HUES48 (cell line): ENCODE measurements at regions not wholly inside any gene's neighbourhood (a gene's known extent, or its start where the extent isn't known, plus 50 kb on each side); places are given as distances from the start of the nearest gene placed in this dataset.

Experiments used
- H3K27ac ChIP-seq: one replicate; pipeline ENCODE4 v1.7.0; 2013; ENCODE audit warnings: low read depth, low read length, inconsistent platforms
- H3K27me3 ChIP-seq: 2 replicates; pipeline ENCODE4 v1.6.1; 2013; ENCODE audit warnings: mild to moderate bottlenecking, low read length; ENCODE audit not compliant: control insufficient read depth, insufficient read depth
- H3K36me3 ChIP-seq: 2 replicates; pipeline ENCODE4 v1.6.1; 2013; ENCODE audit warnings: low read length; ENCODE audit not compliant: control insufficient read depth, insufficient read depth
- H3K4me1 ChIP-seq: 2 replicates; pipeline ENCODE4 v1.6.1; 2013; ENCODE audit warnings: mild to moderate bottlenecking, low read length; ENCODE audit not compliant: control insufficient read depth, insufficient read depth
- H3K4me3 ChIP-seq: 2 replicates; pipeline ENCODE4 v1.5.1; 2013; ENCODE audit warnings: mild to moderate bottlenecking, low read depth, low read length
- H3K9ac ChIP-seq: 2 replicates; pipeline ENCODE4 v1.6.1; 2013; ENCODE audit warnings: mild to moderate bottlenecking, low read depth, low read length, moderate library complexity
- H3K9me3 ChIP-seq: 2 replicates; pipeline ENCODE4 v1.6.1; 2013; ENCODE audit warnings: low read length; ENCODE audit not compliant: control insufficient read depth, insufficient read depth

DNA sequence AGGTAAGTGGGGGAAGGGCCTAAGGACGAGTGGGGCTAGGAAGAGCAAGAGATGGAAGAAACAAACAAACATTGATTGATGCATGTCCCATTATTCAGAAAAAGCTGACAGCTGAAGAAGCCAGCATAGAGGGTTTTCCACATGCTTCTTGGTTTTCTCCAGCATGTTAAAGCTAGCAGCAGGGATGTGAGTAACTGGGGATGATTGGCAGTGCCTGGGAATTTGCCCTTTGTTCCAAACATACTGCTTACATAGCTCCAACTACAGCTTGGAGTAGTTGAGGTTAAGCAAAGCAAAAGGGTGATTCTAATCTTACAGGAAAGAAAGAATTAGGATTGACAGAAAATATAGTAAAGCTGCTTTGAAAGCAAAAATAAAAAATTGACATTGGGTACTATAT lies 68.0 kb upstream of the IFNG-AS1 start:
- Histone ChIP-seq H3K9ac (no peak overlapping the region), H3K4me1 (peaks cover 34% of the 10 kb centered on the region), H3K36me3 (no peaks in the 10 kb centered on the region), H3K27me3 (no peaks in the 10 kb centered on the region), H3K4me3 (no peak overlapping the region), H3K9me3 (no peaks in the 10 kb centered on the region), H3K27ac (no peak overlapping the region)

DNA sequence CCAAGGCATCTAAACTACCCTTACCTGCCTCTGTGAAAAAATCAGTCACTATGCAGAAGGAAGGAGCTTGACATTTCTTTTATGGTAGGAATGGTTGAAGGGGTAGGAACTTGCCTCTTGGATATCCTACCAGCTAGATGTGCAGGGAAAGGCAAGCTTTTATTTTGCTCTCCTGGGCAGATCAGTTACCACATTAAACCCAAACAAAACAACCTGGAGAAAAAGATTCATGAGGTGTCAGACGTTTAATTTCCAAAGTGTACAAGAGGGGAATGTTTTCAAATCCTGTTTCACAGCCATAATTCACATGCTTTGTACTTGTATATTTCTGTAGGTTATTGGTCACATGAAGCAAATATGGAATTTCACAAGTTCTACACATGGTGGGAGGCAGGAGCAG lies 67.0 kb upstream of the IFNG-AS1 start:
- no peaks in the 10 kb centered on the region for H3K9me3 ChIP-seq
- no peak overlapping the region for H3K4me3 ChIP-seq
- H3K4me1 ChIP-seq = peaks cover 25% of the 10 kb centered on the region
- H3K27ac ChIP-seq = no peak overlapping the region
- H3K9ac ChIP-seq = no peak overlapping the region
- no peaks in the 10 kb centered on the region for H3K27me3 ChIP-seq
- H3K36me3 ChIP-seq = no peaks in the 10 kb centered on the region

DNA sequence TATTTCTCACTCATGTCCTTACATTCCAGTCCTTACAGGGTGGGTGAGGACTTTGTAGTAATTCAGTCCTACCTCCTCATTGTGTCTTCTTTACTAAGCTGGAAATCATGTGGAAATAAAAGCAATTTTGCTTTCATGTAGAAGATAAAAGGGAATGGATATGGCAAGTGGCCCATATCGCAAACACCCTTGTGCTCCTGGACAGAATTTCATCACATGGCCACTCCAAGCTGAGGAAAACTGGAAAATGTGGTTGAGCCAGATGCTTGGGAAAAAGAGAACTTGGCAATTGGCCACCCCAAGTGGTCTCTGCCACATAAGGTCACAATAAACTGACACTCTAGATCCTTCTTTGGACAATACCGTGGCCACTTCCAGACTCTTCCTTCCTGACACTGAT lies 64.2 kb upstream of the IFNG-AS1 start:
- Histone ChIP-seq H3K9ac (no peak overlapping the region), H3K4me3 (no peak overlapping the region), H3K36me3 (no peaks in the 10 kb centered on the region), H3K4me1 (peaks cover 14% of the 10 kb centered on the region), H3K27me3 (no peaks in the 10 kb centered on the region), H3K9me3 (no peaks in the 10 kb centered on the region), H3K27ac (no peak overlapping the region)

DNA sequence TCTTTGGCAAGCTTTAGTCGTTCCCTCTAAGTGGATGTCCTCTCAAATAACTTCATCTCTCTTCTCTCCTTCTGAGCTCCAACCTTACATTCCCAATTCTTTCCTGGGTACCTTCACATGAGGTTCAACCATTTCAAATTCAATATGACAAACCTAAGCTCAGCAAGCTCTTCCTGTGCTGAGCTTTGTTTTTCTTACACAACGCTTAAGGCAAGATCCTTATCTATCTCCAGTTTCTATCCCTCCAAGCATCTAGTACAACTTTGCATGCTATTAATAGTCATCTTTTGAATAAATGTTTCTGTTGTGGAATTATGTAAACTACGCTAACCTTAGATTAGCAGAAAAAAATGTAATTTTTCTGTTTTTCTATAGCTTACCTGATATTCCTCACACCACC lies 63.7 kb upstream of the IFNG-AS1 start:
- Histone ChIP-seq H3K4me1 (peaks cover 9% of the 10 kb centered on the region), H3K9me3 (no peaks in the 10 kb centered on the region), H3K4me3 (no peak overlapping the region), H3K27ac (no peak overlapping the region), H3K27me3 (no peaks in the 10 kb centered on the region), H3K9ac (no peak overlapping the region), H3K36me3 (no peaks in the 10 kb centered on the region)

DNA sequence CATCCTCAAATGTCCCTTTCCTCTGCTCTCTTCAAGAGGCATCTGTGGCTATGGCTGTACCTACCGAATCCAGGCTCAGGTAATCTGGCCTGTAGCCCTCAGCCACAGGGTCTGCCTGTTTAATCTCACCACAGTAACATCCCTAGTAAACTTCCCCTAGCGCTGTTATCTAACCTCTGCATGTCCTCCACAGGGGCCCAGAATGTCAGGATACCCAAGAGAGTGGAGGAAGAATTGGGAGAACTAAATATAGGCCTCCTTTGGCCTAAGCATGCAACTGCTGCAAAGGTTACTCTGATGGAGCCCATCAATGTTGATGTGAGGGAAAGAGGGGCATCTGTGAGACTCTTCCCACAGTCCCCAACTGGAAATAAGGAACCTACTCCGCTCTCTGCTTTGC lies 63.2 kb upstream of the IFNG-AS1 start:
- Histone ChIP-seq H3K27ac (no peak overlapping the region), H3K36me3 (no peaks in the 10 kb centered on the region), H3K4me1 (peaks cover 4% of the 10 kb centered on the region), H3K9me3 (no peaks in the 10 kb centered on the region), H3K9ac (no peak overlapping the region), H3K4me3 (no peak overlapping the region), H3K27me3 (no peaks in the 10 kb centered on the region)

DNA sequence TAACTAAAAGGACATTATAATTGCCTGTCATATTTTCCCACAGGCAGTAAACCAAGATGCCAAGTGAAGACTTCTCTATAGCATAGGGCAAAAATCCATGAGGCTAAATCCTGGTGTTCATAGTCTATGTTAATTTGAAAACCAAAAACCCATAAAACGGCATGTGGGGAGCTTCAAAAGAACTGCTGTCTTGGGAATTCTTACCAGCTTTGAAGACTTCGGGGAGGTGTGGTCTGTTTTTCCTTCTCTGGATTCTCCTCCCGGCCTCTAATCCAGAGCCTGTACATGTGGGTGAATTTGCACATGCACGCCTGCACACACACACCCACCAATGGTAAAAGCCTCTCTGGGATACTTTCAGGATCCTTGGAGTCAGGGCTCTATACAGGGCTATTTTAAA lies 61.9 kb upstream of the IFNG-AS1 start:
- H3K27ac ChIP-seq = no peak overlapping the region
- H3K27me3 ChIP-seq = no peaks in the 10 kb centered on the region
- H3K4me3 ChIP-seq = no peak overlapping the region
- no peaks in the 10 kb centered on the region for H3K4me1 ChIP-seq
- H3K9me3 ChIP-seq = no peaks in the 10 kb centered on the region
- no peak overlapping the region for H3K9ac ChIP-seq
- no peaks in the 10 kb centered on the region for H3K36me3 ChIP-seq

DNA sequence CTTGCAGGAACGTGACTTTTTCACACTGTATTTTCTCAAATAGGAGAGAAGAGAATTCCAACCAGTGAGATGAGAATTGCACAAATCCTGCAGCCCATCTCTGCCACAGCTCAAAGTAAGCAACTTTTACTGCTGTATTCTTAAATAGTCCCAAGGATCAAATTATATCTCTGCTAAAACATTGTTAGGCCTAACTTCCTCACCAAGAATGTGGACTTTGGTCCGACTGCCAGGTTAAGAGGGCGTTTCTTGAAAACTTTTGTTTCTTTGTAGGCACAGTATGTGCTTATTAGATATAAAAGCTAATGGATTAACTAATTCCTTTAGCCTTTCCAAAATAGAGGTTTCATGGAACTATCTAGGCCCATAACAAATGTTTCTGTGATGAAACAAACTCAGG lies 61.4 kb upstream of the IFNG-AS1 start:
- Histone ChIP-seq H3K27me3 (no peaks in the 10 kb centered on the region), H3K4me3 (no peak overlapping the region), H3K4me1 (no peaks in the 10 kb centered on the region), H3K9me3 (no peaks in the 10 kb centered on the region), H3K36me3 (no peaks in the 10 kb centered on the region), H3K27ac (no peak overlapping the region), H3K9ac (no peak overlapping the region)

DNA sequence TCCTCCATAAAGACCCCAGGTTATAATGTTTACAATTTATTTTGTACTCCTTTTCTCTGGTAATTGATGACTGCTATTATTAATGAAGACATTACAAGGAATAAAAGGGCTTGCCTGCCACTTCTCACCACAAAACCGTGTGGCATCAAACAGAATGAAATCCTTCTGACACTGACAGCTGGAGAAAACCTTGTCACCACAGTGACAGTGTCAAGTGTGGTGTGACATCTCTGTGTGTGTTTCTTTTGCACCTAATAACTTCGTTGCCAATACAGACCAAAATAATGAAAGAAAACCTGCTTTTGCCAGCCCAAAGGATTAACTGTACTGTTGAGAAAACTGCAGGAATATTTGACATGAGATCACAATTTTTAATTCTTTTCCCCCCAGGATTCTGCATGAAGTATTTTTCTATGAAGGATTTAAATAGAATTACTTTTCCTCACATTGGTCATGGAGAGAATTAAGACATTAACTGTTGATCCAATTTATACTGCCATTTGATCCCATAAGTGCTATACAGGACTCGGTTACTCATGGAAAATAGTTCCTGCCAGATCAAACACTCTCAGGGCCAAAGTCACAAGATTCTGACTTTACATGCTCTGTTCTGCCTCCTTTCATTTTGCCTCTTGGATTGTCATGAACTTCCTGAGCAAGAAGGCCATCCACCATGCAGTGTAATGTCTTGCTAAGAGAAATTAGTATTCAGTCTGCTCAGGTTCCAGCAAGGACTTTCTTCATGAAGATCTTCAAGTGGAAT lies 60.4 kb upstream of the IFNG-AS1 start:
- H3K4me3 ChIP-seq = no peak overlapping the region
- no peaks in the 10 kb centered on the region for H3K4me1 ChIP-seq
- no peaks in the 10 kb centered on the region for H3K27me3 ChIP-seq
- H3K36me3 ChIP-seq = no peaks in the 10 kb centered on the region
- no peak overlapping the region for H3K27ac ChIP-seq
- no peak overlapping the region for H3K9ac ChIP-seq
- H3K9me3 ChIP-seq = no peaks in the 10 kb centered on the region

DNA sequence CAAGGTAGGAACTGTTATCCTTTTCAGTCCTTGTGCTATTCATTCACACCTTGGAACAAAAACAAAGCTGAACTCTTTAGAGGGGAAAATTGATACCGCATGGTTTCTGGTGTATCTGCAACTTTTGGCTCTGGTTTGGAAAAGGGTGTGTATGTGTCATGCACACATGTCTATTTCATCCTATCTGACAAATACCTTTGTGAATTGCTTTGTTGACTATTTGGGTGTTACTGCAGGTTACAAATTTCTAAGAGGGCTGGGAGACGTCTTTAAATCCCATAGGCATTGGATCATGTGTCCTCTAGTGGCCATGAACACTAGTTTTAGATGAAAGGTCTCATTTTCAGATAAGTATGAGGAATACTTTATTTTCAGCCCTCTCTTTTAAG lies 59.9 kb upstream of the IFNG-AS1 start:
- no peak overlapping the region for H3K4me3 ChIP-seq
- H3K9ac ChIP-seq = no peak overlapping the region
- no peaks in the 10 kb centered on the region for H3K36me3 ChIP-seq
- H3K27ac ChIP-seq = no peak overlapping the region
- H3K9me3 ChIP-seq = no peaks in the 10 kb centered on the region
- no peaks in the 10 kb centered on the region for H3K27me3 ChIP-seq
- H3K4me1 ChIP-seq = no peaks in the 10 kb centered on the region

DNA sequence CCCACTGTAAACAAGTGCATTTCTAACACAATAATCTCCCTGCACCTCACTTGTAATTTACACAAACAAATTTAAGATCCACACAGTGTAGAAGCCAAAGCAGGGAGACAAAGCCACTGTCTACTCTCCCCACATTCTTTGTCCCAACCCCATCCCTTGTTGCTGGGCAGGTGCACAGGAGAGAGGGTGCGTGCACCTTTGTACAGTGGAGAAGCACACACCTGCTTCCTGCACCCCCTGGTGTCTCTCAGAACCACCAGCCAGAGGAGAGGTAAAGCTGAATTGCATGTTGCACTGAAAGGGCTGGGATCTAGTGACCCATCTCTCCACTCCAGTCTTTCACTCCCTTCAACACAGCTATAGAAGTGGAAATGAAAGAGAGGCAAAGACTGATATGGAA lies 51.4 kb upstream of the IFNG-AS1 start:
- Histone ChIP-seq H3K4me3 (no peak overlapping the region), H3K27ac (no peak overlapping the region), H3K36me3 (no peaks in the 10 kb centered on the region), H3K27me3 (no peaks in the 10 kb centered on the region), H3K9ac (no peak overlapping the region), H3K4me1 (peaks cover 17% of the 10 kb centered on the region), H3K9me3 (no peaks in the 10 kb centered on the region)
